GM12865 (cell line): ENCODE measurements at regions not wholly inside any gene's neighbourhood (a gene's known extent, or its start where the extent isn't known, plus 50 kb on each side); places are given as distances from the start of the nearest gene placed in this dataset.

Experiments
- DNase-seq: peaks from one replicate; pipeline ENCODE4 v3.0.0; 2010; ENCODE audit warnings: low read depth
- H3K4me3 ChIP-seq: 2 replicates; pipeline ENCODE4 v1.5.1; 2011; ENCODE audit warnings: mild to moderate bottlenecking, low read depth, low read length, control low read depth
- CTCF ChIP-seq: IDR thresholded peaks from 2 replicates; pipeline ENCODE4 v1.5.1; 2011; ENCODE audit warnings: low read length, control low read depth, low read depth, inconsistent platforms; ENCODE audit not compliant: insufficient read depth; ENCODE audit errors: missing control alignments

DNA sequence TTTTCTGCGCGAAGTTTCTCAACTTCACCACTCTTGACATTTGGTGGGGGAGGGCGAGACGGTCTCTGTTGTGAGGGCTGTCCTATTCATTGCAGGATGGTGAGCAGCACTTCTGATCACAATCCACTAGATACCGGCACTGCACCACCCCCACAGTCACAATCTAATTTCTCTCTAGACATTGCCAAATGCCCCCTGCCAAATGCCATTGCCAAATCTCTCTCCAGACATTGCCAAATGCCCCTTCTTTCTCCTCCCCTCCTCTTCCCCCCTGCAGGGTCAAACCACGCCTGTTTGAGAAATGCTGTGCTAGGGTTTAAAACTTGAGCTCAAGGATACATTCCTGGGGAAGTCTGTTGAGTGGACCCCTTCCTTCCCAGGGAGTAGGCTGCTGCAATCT, 603.5 kb upstream of the CDH4 start:
- no peak for TF ChIP-seq CTCF
- no peak for DNase-seq
- no peak overlapping the region for H3K4me3 ChIP-seq

DNA sequence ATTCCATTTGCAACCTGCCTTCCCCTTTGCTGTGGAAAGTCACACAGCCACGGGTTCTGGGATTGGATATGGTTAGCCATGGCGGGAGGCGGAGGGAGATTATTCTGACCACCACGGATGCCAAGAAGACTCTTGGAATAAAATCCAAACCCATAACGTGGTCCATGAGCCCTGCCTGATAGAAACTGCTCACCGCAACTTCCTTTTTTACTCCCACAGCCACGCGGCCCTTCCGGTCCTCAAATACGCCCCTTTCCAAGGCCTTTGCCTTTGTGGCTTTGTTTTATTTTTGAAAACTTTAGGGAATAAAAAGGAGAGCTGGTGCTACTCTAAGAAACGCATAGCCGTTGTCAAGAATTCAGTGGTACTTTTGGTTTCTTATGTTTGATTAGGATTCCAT, 602.5 kb upstream of the CDH4 start:
- DNase-seq = no peak
- no peak for TF ChIP-seq CTCF
- H3K4me3 ChIP-seq = no peak overlapping the region

DNA sequence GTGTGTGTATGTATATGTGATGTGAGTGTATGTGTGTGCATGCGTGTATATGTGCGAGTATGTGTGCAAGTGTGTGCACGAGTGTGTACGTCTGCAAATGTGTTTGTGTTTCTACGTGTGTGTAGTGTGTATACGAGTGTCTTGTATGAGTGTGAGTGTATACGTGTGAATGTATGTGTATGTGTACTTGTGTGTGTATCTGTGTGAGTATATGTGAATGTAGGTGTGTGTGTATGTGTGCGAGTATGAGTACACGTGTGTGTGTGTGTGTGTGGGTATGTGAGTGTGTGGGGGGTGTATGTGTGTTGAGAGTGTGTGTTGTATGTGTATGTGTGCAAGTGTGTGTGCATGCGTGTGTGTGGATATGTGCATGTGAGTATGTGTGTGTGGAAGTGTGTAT, 602.0 kb upstream of the CDH4 start:
- no peak overlapping the region for H3K4me3 ChIP-seq
- no peak for DNase-seq
- TF ChIP-seq CTCF = no peak

- TF ChIP-seq CTCF = no peak
- no peak for DNase-seq
- no peak overlapping the region for H3K4me3 ChIP-seq
Measured at GRCh38 chr20:60652046-60652445, 600.0 kb upstream of the CDH4 start.

- DNase-seq = no peak
- no peak overlapping the region for H3K4me3 ChIP-seq
- no peak for TF ChIP-seq CTCF
Measured at GRCh38 chr20:60652615-60653014, 599.4 kb upstream of the CDH4 start.

DNA sequence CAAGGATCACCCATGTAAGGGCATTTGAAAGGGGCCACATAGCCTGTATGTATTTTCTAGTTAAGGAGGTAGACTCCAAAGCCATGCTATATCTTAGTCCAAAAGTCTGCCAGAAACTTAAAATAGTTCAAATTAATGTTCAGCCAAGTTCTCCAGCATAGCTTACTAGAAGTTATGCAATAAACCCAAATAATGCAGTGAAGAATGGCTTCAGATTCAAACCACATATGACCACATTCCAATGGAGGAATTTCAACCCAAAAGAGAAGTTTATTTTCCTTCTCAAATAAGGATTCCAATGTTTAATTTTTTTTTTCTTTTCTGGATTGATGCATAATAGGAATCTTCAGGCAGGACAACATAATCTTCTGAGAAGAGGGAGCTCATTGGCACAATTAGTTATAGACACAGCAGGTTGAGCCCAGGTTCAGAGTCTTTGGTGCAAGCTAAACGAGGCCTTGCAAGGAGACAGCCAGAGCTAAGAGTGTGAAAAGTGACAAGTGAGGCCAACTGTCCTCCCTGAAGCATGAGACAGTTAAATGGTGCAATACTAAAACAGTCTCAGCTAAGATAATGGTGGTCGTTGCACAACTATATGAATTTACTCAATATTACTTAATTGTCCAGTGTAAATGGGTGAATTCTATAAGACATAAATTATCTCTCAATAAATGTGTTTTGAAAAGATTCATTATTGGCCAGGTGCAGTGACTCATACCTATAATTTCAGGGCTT, 598.8 kb upstream of the CDH4 start:
- no peak for DNase-seq
- no peak for TF ChIP-seq CTCF
- H3K4me3 ChIP-seq = no peak overlapping the region

DNA sequence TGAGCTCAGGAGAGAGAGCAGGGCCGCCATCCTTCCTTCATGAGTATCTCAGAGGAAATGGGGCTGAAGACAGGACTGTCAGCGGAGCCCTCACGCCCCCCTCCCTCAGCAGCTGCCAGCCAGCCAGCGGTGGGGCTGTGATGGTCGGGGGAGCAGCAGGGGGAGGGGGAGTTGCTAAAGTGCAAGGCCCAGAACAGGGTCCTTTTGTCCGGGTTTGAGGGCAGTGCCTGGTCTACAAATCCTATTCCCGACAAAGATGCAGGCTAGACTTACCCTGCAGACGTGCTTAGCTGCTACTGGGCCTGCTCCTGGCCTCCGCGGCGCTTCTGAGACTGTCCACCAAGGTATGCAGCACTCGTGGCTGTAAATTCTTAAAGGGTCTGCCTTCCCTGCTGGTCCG, 593.4 kb upstream of the CDH4 start:
- H3K4me3 ChIP-seq = no peak overlapping the region
- DNase-seq = no peak
- TF ChIP-seq CTCF = no peak
